Fibroblast of lung (primary cell): ENCODE measurements at regions not wholly inside any gene's neighbourhood (a gene's known extent, or its start where the extent isn't known, plus 50 kb on each side); places are given as distances from the start of the nearest gene placed in this dataset.

Experiments used
- DNase-seq, 2 donors: peaks; one replicate each; pipeline versions ENCODE4 v3.0.0 to v3.0.0-alpha.2; 2010; ENCODE audit warnings: low read depth in 2 of 2
- H2AFZ ChIP-seq: 2 replicates; pipeline ENCODE4 v1.5.1; 2012; ENCODE audit warnings: low read length, control low read depth, inconsistent platforms
- H3K27ac ChIP-seq: 2 replicates; pipeline ENCODE4 v1.5.1; 2011; ENCODE audit warnings: low read length, control low read depth; ENCODE audit not compliant: insufficient read depth
- H3K27me3 ChIP-seq: 2 replicates; pipeline ENCODE4 v1.5.1; 2011; ENCODE audit warnings: mild to moderate bottlenecking, low read length; ENCODE audit not compliant: control insufficient read depth, insufficient read depth
- H3K36me3 ChIP-seq: 2 replicates; pipeline ENCODE4 v1.5.1; 2011; ENCODE audit warnings: low read length; ENCODE audit not compliant: control insufficient read depth, insufficient read depth
- H3K4me1 ChIP-seq: 2 replicates; pipeline ENCODE4 v1.5.1; 2011; ENCODE audit warnings: low read length; ENCODE audit not compliant: control insufficient read depth, insufficient read depth; ENCODE audit errors: extremely low read depth
- H3K4me2 ChIP-seq: 2 replicates; pipeline ENCODE4 v1.5.1; 2011; ENCODE audit warnings: low read length, control low read depth; ENCODE audit not compliant: insufficient read depth; ENCODE audit errors: extremely low read depth
- H3K4me3 ChIP-seq, 4 experiments: fragments of 200-600 bp in 1 of 4; sonication (generic) in 1 of 4; replicated peaks in 1 of 4; 2 replicates each; pipeline ENCODE4 v1.5.1; 2011 to 2016; ENCODE audit warnings: low read length in 4 of 4, low read depth in 3 of 4, mild to moderate bottlenecking in 3 of 4, control low read depth in 2 of 4, inconsistent platforms in 1 of 4, mixed read lengths in 1 of 4; ENCODE audit not compliant: insufficient read depth in 1 of 4; ENCODE audit errors: control extremely low read depth in 1 of 4
- H3K79me2 ChIP-seq: 2 replicates; pipeline ENCODE4 v1.5.1; 2012; ENCODE audit warnings: mild to moderate bottlenecking, low read length, inconsistent platforms; ENCODE audit not compliant: control insufficient read depth, insufficient read depth
- H3K9ac ChIP-seq: 2 replicates; pipeline ENCODE4 v1.5.1; 2011; ENCODE audit warnings: mild to moderate bottlenecking, low read length, control low read depth; ENCODE audit not compliant: insufficient read depth
- H3K9me3 ChIP-seq: 2 replicates; pipeline ENCODE4 v1.5.1; 2012; ENCODE audit warnings: low read depth, low read length; ENCODE audit not compliant: control insufficient read depth, insufficient read depth
- H4K20me1 ChIP-seq: 2 replicates; pipeline ENCODE4 v1.5.1; 2011; ENCODE audit warnings: low read length; ENCODE audit not compliant: control insufficient read depth, insufficient read depth; ENCODE audit errors: extremely low read depth
- CTCF ChIP-seq, 2 donors: IDR thresholded peaks in 1 of 2; conservative IDR thresholded peaks in 1 of 2; 1 replicate in 1 of 2; 2 replicates in 1 of 2; pipeline ENCODE4 v1.5.1; 2011 to 2012; ENCODE audit warnings: low read length in 2 of 2, control low read depth in 1 of 2, inconsistent platforms in 1 of 2, low read depth in 1 of 2, mild to moderate bottlenecking in 1 of 2
- EZH2 ChIP-seq: IDR thresholded peaks from 2 replicates; pipeline ENCODE4 v1.5.1; 2012; ENCODE audit warnings: low read length, control low read depth, mild to moderate bottlenecking; ENCODE audit errors: missing control alignments

GRCh38 chr6:8872589-8872988, 437.2 kb upstream of the SLC35B3 start:
- Histone ChIP-seq H3K9ac (no peak overlapping the region), H3K79me2 (no peaks in the 10 kb centered on the region), H4K20me1 (no peaks in the 10 kb centered on the region), H3K9me3 (no peaks in the 10 kb centered on the region), H3K27me3 (no peaks in the 10 kb centered on the region), H3K4me2 (no peak overlapping the region), H3K27ac (no peak overlapping the region), H3K36me3 (no peaks in the 10 kb centered on the region), H2AFZ (no peak overlapping the region), H3K4me3 (no peak overlapping the region), H3K4me1 (no peaks in the 10 kb centered on the region)
- no peak for TF ChIP-seq CTCF (conservative IDR thresholded peaks at IDR 0.05 in 1 of 2, IDR thresholded peaks at IDR 0.05 in 1 of 2; ENCODE audit: low read depth in 1 of 2, low read length in 2 of 2)
- no peak for TF ChIP-seq EZH2
- no peak for DNase-seq

- H3K36me3 ChIP-seq = no peaks in the 10 kb centered on the region
These were observed 430.1 kb upstream of the SLC35B3 start for GRCh38 chr6:8865451-8865850.

GRCh38 chr6:8860671-8861070, 425.3 kb upstream of the SLC35B3 start:
- H3K9ac ChIP-seq = no peak overlapping the region
- no peak overlapping the region for H3K4me3 ChIP-seq
- TF ChIP-seq EZH2 (no peak), CTCF (conservative IDR thresholded peaks at IDR 0.05 in 1 of 2, IDR thresholded peaks at IDR 0.05 in 1 of 2; ENCODE audit: low read depth in 1 of 2, low read length in 2 of 2) (no peak)
- H2AFZ ChIP-seq = no peak overlapping the region
- H3K79me2 ChIP-seq = no peaks in the 10 kb centered on the region
- no peaks in the 10 kb centered on the region for H3K4me1 ChIP-seq
- no peak for DNase-seq
- no peaks in the 10 kb centered on the region for H3K36me3 ChIP-seq
- H4K20me1 ChIP-seq = no peaks in the 10 kb centered on the region
- no peak overlapping the region for H3K4me2 ChIP-seq
- H3K9me3 ChIP-seq = no peaks in the 10 kb centered on the region
- H3K27ac ChIP-seq = no peak overlapping the region
- H3K27me3 ChIP-seq = no peaks in the 10 kb centered on the region

More at GRCh38 chr6:8865451-8865850, 430.1 kb upstream of the SLC35B3 start:
- Histone ChIP-seq H3K9ac (no peak overlapping the region), H3K27ac (no peak overlapping the region), H3K4me2 (no peak overlapping the region), H3K79me2 (no peaks in the 10 kb centered on the region), H3K27me3 (no peaks in the 10 kb centered on the region), H3K4me1 (no peaks in the 10 kb centered on the region), H4K20me1 (no peaks in the 10 kb centered on the region), H3K9me3 (no peaks in the 10 kb centered on the region), H3K4me3 (no peak overlapping the region), H2AFZ (no peak overlapping the region)
- DNase-seq = no peak
- TF ChIP-seq EZH2 (no peak), CTCF (conservative IDR thresholded peaks at IDR 0.05 in 1 of 2, IDR thresholded peaks at IDR 0.05 in 1 of 2; ENCODE audit: low read depth in 1 of 2, low read length in 2 of 2) (no peak)
